ENCODE measurements at regions not wholly inside any gene's neighbourhood (a gene's known extent, or its start where the extent isn't known, plus 50 kb on each side); places are given as distances from the start of the nearest gene placed in this dataset.
"Not testable (repeated sequence)": the region's sequence is repeated elsewhere in the genome, so short reads cannot be mapped to it uniquely, and the experiment has no call there.

DNA sequence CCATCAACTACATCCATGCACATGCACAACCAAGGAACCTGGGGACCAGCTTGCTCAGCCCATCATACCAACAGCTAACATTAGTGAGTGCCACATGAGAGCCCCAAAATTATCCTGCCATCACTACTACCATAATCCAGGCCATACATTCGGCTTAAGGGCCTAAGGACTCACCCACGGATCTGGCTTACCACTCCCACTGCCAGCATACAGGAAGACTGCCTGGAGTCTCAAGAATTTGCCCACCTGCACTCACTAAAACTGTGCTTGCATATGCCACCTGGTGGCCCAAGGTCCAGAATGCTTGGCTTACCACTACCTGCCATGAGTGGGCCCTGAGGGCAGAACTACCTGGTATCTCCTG, 1562.9 kb upstream of the PRR20A start:
- FAIRE-seq (no peak), DNase-seq (ENCODE audit: low read depth) (no peak)
- Histone ChIP-seq H3K4me1 (ENCODE audit: insufficient read depth, low read length) (no peaks in the 10 kb centered on the region), H3K79me2 (ENCODE audit: insufficient read depth, low read length) (no peaks in the 10 kb centered on the region), H3K27me3 (ENCODE audit: insufficient read depth, low read length) (no peaks in the 10 kb centered on the region), H3K9ac (ENCODE audit: low read length) (no peak overlapping the region), H3K9me3 (ENCODE audit: insufficient read depth, low read depth, low read length) (no peaks in the 10 kb centered on the region), H2AFZ (ENCODE audit: low read depth, low read length) (no peak overlapping the region), H3K4me3 (ENCODE audit: insufficient read depth, low read depth, low read length) (no peak overlapping the region), H3K27ac (ENCODE audit: low read depth, low read length) (no peak overlapping the region), H3K36me3 (ENCODE audit: insufficient read depth, low read length) (no peaks in the 10 kb centered on the region), H4K20me1 (ENCODE audit: insufficient read depth, low read length) (no peaks in the 10 kb centered on the region), H3K4me2 (ENCODE audit: low read length) (no peak overlapping the region)
- Mint-ChIP-seq H3K4me1 (ENCODE audit: low read depth, unreplicated experiment) (no peaks in the 10 kb centered on the region), H3K36me3 (ENCODE audit: low read depth, unreplicated experiment) (no peaks in the 10 kb centered on the region), H3K27me3 (ENCODE audit: low read depth, unreplicated experiment) (peaks cover 13% of the 10 kb centered on the region), H3K4me3 (ENCODE audit: unreplicated experiment) (no peak overlapping the region), H3K9me3 (ENCODE audit: unreplicated experiment) (peaks cover 2% of the 10 kb centered on the region), H3K27ac (ENCODE audit: unreplicated experiment) (no peak overlapping the region)
- no peak for TF ChIP-seq EZH2 (IDR thresholded peaks at IDR 0.05; ENCODE audit: insufficient read depth, low read length)
- no peak for TF ChIP-seq CTCF (IDR thresholded peaks at IDR 0.05; ENCODE audit: insufficient read depth, low read depth, low read length)

GRCh38 chr13:55582294-55582693, 1558.4 kb upstream of the PRR20A start:
- FAIRE-seq; H3K4me1 ChIP-seq (ENCODE audit: insufficient read depth, low read length); H3K9ac ChIP-seq (ENCODE audit: low read length); H3K4me1 Mint-ChIP-seq (ENCODE audit: low read depth, unreplicated experiment); H3K36me3 ChIP-seq (ENCODE audit: insufficient read depth, low read length); H3K4me3 ChIP-seq (ENCODE audit: insufficient read depth, low read depth, low read length); H3K27ac Mint-ChIP-seq (ENCODE audit: unreplicated experiment); H3K79me2 ChIP-seq (ENCODE audit: insufficient read depth, low read length); H3K9me3 Mint-ChIP-seq (ENCODE audit: unreplicated experiment); DNase-seq (ENCODE audit: low read depth); H3K9me3 ChIP-seq (ENCODE audit: insufficient read depth, low read depth, low read length); H3K27me3 ChIP-seq (ENCODE audit: insufficient read depth, low read length); H3K4me3 Mint-ChIP-seq (ENCODE audit: unreplicated experiment); H2AFZ ChIP-seq (ENCODE audit: low read depth, low read length); H4K20me1 ChIP-seq (ENCODE audit: insufficient read depth, low read length); H3K36me3 Mint-ChIP-seq (ENCODE audit: low read depth, unreplicated experiment); H3K4me2 ChIP-seq (ENCODE audit: low read length); H3K27ac ChIP-seq (ENCODE audit: low read depth, low read length): not testable (repeated sequence)
- peaks cover 19% of the 10 kb centered on the region for H3K27me3 Mint-ChIP-seq (ENCODE audit: low read depth, unreplicated experiment)

DNA sequence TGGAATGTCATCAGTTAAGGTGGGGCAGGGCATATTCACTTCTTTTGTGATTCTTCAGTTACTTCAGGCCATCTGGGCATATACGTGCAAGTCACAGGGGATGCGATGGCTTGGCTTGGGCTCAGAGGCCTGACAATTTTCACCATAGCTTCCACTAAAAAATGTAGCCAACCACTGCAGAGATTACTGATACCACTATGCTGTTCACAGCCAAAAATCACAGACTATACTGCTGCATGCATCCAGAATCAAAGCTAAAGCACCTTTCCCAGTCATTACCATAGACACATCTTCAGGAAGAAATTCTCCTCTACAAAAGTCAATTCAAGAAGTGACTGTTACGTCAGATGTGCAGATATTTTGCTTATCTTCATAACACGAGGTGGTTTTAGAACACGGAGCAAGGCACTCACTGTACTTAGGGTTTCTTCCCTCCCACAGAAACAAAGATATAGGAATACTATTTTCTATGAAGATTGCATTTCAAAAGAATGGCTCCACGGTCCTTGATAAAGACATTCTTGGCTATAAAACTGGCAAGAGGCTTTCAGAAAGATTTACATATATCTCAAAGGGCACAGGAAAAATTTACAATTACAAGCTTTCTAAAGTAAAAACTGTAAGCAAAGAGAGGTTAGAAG, 1556.6 kb upstream of the PRR20A start:
- TF ChIP-seq EZH2 (IDR thresholded peaks at IDR 0.05; ENCODE audit: insufficient read depth, low read length): no peak
- TF ChIP-seq CTCF (IDR thresholded peaks at IDR 0.05; ENCODE audit: insufficient read depth, low read depth, low read length): no peak
- Histone ChIP-seq H3K27ac (ENCODE audit: low read depth, low read length) (no peak overlapping the region), H3K9me3 (ENCODE audit: insufficient read depth, low read depth, low read length) (peaks cover 2% of the 10 kb centered on the region), H2AFZ (ENCODE audit: low read depth, low read length) (no peak overlapping the region), H3K79me2 (ENCODE audit: insufficient read depth, low read length) (no peaks in the 10 kb centered on the region), H3K9ac (ENCODE audit: low read length) (no peak overlapping the region), H3K36me3 (ENCODE audit: insufficient read depth, low read length) (no peaks in the 10 kb centered on the region), H3K4me1 (ENCODE audit: insufficient read depth, low read length) (no peaks in the 10 kb centered on the region), H3K27me3 (ENCODE audit: insufficient read depth, low read length) (no peaks in the 10 kb centered on the region), H3K4me2 (ENCODE audit: low read length) (no peak overlapping the region), H4K20me1 (ENCODE audit: insufficient read depth, low read length) (no peaks in the 10 kb centered on the region), H3K4me3 (ENCODE audit: insufficient read depth, low read depth, low read length) (no peak overlapping the region)
- peaks cover 16% of the 10 kb centered on the region for H3K27me3 Mint-ChIP-seq (ENCODE audit: low read depth, unreplicated experiment)
- no peak for FAIRE-seq
- H3K9me3 Mint-ChIP-seq (ENCODE audit: unreplicated experiment): no peaks in the 10 kb centered on the region
- H3K4me3 Mint-ChIP-seq (ENCODE audit: unreplicated experiment): no peak overlapping the region
- DNase-seq (ENCODE audit: low read depth): no peak
- no peaks in the 10 kb centered on the region for H3K4me1 Mint-ChIP-seq (ENCODE audit: low read depth, unreplicated experiment)
- H3K27ac Mint-ChIP-seq (ENCODE audit: unreplicated experiment): no peak overlapping the region
- H3K36me3 Mint-ChIP-seq (ENCODE audit: low read depth, unreplicated experiment): no peaks in the 10 kb centered on the region

All from astrocyte (in vitro differentiated cells and primary cell).